ENCODE measurements at regions not wholly inside any gene's neighbourhood (a gene's known extent, or its start where the extent isn't known, plus 50 kb on each side); places are given as distances from the start of the nearest gene placed in this dataset.

- TF ChIP-seq CTCF (IDR thresholded peaks at IDR 0.05): no peak
- DNase-seq: no peak
- H3K27ac Mint-ChIP-seq: no peak overlapping the region
- Histone ChIP-seq H3K36me3 (replicated peaks in 1 of 2; ENCODE audit: control insufficient read depth in 1 of 2, insufficient read depth in 2 of 2, low read length in 2 of 2) (no peaks in the 10 kb centered on the region), H3K4me1 (ENCODE audit: control insufficient read depth in 1 of 2, insufficient read depth in 2 of 2, low read length in 2 of 2) (no peaks in the 10 kb centered on the region), H3K79me2 (ENCODE audit: insufficient read depth, low read length) (no peaks in the 10 kb centered on the region), H3K9me3 (replicated peaks in 1 of 2; ENCODE audit: control insufficient read depth in 1 of 2, insufficient read depth in 1 of 2, low read length in 2 of 2) (peaks cover 20 to 23% of the 10 kb centered on the region in 2 donors), H3K9ac (ENCODE audit: insufficient read depth, low read length, poor library complexity, severe bottlenecking) (no peak overlapping the region), H3K4me2 (replicated peaks; ENCODE audit: extremely low read depth, low read length, poor library complexity, severe bottlenecking) (no peak overlapping the region), H3K27ac (ENCODE audit: low read depth in 1 of 2, low read length in 2 of 2) (no peak overlapping the region), H2AFZ (ENCODE audit: insufficient read depth, low read depth, low read length, poor library complexity, severe bottlenecking) (no peak overlapping the region), H4K20me1 (ENCODE audit: insufficient read depth, low read length) (no peaks in the 10 kb centered on the region), H3K4me3 (replicated peaks in 1 of 3; ENCODE audit: low read depth in 2 of 3, low read length in 3 of 3) (no peak overlapping the region), H3K27me3 (ENCODE audit: control insufficient read depth in 2 of 2, insufficient read depth in 2 of 2, low read length in 2 of 2) (no peaks in the 10 kb centered on the region)
- peaks cover 0 to 3% (median 0%) of the 10 kb centered on the region in 3 donors for H3K27me3 Mint-ChIP-seq (ENCODE audit: low read depth in 3 of 3)
- H3K4me1 Mint-ChIP-seq: no peaks in the 10 kb centered on the region
- H3K4me3 Mint-ChIP-seq: no peak overlapping the region
- 100% methylated on average over 1 of the region's 1 CpG for whole genome bisulfite sequencing (ENCODE audit: insufficient coverage)
- intact Hi-C loops (cut with micrococcal nuclease): no loop called here
- no peaks in the 10 kb centered on the region for H3K36me3 Mint-ChIP-seq
- peaks cover 15 to 31% (median 25%) of the 10 kb centered on the region in 7 donors for H3K9me3 Mint-ChIP-seq
These were observed 83.1 kb upstream of the CST7 start for GRCh38 chr20:24866008-24866407.

GRCh38 chr20:24866742-24867141 lies 82.3 kb upstream of the CST7 start:
- Mint-ChIP-seq H3K4me1 (no peaks in the 10 kb centered on the region), H3K9me3 (peaks cover 15 to 31% (median 25%) of the 10 kb centered on the region in 7 donors), H3K27me3 (ENCODE audit: low read depth in 3 of 3) (peaks cover 0 to 3% (median 0%) of the 10 kb centered on the region in 3 donors), H3K27ac (no peak overlapping the region), H3K4me3 (no peak overlapping the region), H3K36me3 (no peaks in the 10 kb centered on the region)
- Histone ChIP-seq H3K27ac (ENCODE audit: low read depth in 1 of 2, low read length in 2 of 2) (no peak overlapping the region), H3K4me1 (ENCODE audit: control insufficient read depth in 1 of 2, insufficient read depth in 2 of 2, low read length in 2 of 2) (no peaks in the 10 kb centered on the region), H3K4me2 (replicated peaks; ENCODE audit: extremely low read depth, low read length, poor library complexity, severe bottlenecking) (no peak overlapping the region), H3K4me3 (replicated peaks in 1 of 3; ENCODE audit: low read depth in 2 of 3, low read length in 3 of 3) (no peak overlapping the region), H4K20me1 (ENCODE audit: insufficient read depth, low read length) (no peaks in the 10 kb centered on the region), H3K9me3 (replicated peaks in 1 of 2; ENCODE audit: control insufficient read depth in 1 of 2, insufficient read depth in 1 of 2, low read length in 2 of 2) (peaks cover 20 to 23% of the 10 kb centered on the region in 2 donors), H3K79me2 (ENCODE audit: insufficient read depth, low read length) (no peaks in the 10 kb centered on the region), H3K9ac (ENCODE audit: insufficient read depth, low read length, poor library complexity, severe bottlenecking) (no peak overlapping the region), H3K36me3 (replicated peaks in 1 of 2; ENCODE audit: control insufficient read depth in 1 of 2, insufficient read depth in 2 of 2, low read length in 2 of 2) (no peaks in the 10 kb centered on the region), H2AFZ (ENCODE audit: insufficient read depth, low read depth, low read length, poor library complexity, severe bottlenecking) (no peak overlapping the region), H3K27me3 (ENCODE audit: control insufficient read depth in 2 of 2, insufficient read depth in 2 of 2, low read length in 2 of 2) (no peaks in the 10 kb centered on the region)
- TF ChIP-seq CTCF (IDR thresholded peaks at IDR 0.05): no peak
- WGBS (ENCODE audit: insufficient coverage): no CpG with 5 or more reads among the region's 4 CpGs
- intact Hi-C loops (cut with micrococcal nuclease): no loop called here
- DNase-seq: no peak

All from CD14-positive monocyte (primary cell).